ENCODE measurements at regions not wholly inside any gene's neighbourhood (a gene's known extent, or its start where the extent isn't known, plus 50 kb on each side); places are given as distances from the start of the nearest gene placed in this dataset.

GRCh38 chr1:214199585-214199984, 81.4 kb upstream of the SMYD2 start:
- no peak overlapping the region for H3K27ac Mint-ChIP-seq
- DNase-seq (ENCODE audit: low spot score): no peak
- no peaks in the 10 kb centered on the region for H3K36me3 Mint-ChIP-seq (ENCODE audit: low read depth)
- peaks cover 32% of the 10 kb centered on the region for H3K27me3 Mint-ChIP-seq (ENCODE audit: low read depth)
- H3K9me3 Mint-ChIP-seq: no peaks in the 10 kb centered on the region
- H3K4me3 Mint-ChIP-seq: no peak overlapping the region
- no peaks in the 10 kb centered on the region for H3K4me1 Mint-ChIP-seq (ENCODE audit: low read depth)

- Mint-ChIP-seq H3K4me1 (ENCODE audit: low read depth) (no peaks in the 10 kb centered on the region), H3K9me3 (no peaks in the 10 kb centered on the region), H3K4me3 (no peak overlapping the region), H3K27ac (no peak overlapping the region), H3K27me3 (ENCODE audit: low read depth) (peaks cover 30% of the 10 kb centered on the region), H3K36me3 (ENCODE audit: low read depth) (no peaks in the 10 kb centered on the region)
- no peak for DNase-seq (ENCODE audit: low spot score)
Measured at GRCh38 chr1:214202992-214203391, 78.0 kb upstream of the SMYD2 start.

GRCh38 chr1:214205053-214205452, 75.9 kb upstream of the SMYD2 start:
- Mint-ChIP-seq H3K36me3 (ENCODE audit: low read depth) (no peaks in the 10 kb centered on the region), H3K4me1 (ENCODE audit: low read depth) (no peaks in the 10 kb centered on the region), H3K4me3 (no peak overlapping the region), H3K27me3 (ENCODE audit: low read depth) (peaks cover 20% of the 10 kb centered on the region), H3K9me3 (no peaks in the 10 kb centered on the region), H3K27ac (no peak overlapping the region)
- DNase-seq (ENCODE audit: low spot score): no peak

- no peak for DNase-seq (ENCODE audit: low spot score)
Measured at GRCh38 chr1:214208460-214208859, 72.5 kb upstream of the SMYD2 start.

GRCh38 chr1:214209260-214209808, 71.6 kb upstream of the SMYD2 start:
- Mint-ChIP-seq H3K27ac (no peak overlapping the region), H3K27me3 (ENCODE audit: low read depth) (peaks cover 19% of the 10 kb centered on the region), H3K9me3 (no peaks in the 10 kb centered on the region), H3K4me3 (no peak overlapping the region), H3K36me3 (ENCODE audit: low read depth) (no peaks in the 10 kb centered on the region), H3K4me1 (ENCODE audit: low read depth) (no peaks in the 10 kb centered on the region)
- no peak for DNase-seq (ENCODE audit: low spot score)

More at GRCh38 chr1:214208460-214208859, 72.5 kb upstream of the SMYD2 start:
- Mint-ChIP-seq H3K9me3 (no peaks in the 10 kb centered on the region), H3K36me3 (ENCODE audit: low read depth) (no peaks in the 10 kb centered on the region), H3K27ac (no peak overlapping the region), H3K4me3 (no peak overlapping the region), H3K4me1 (ENCODE audit: low read depth) (no peaks in the 10 kb centered on the region), H3K27me3 (ENCODE audit: low read depth) (peaks cover 17% of the 10 kb centered on the region)

- Mint-ChIP-seq H3K9me3 (no peaks in the 10 kb centered on the region), H3K36me3 (ENCODE audit: low read depth) (no peaks in the 10 kb centered on the region), H3K4me1 (ENCODE audit: low read depth) (no peaks in the 10 kb centered on the region), H3K27me3 (ENCODE audit: low read depth) (peaks cover 37% of the 10 kb centered on the region), H3K4me3 (no peak overlapping the region), H3K27ac (no peak overlapping the region)
- DNase-seq (ENCODE audit: low spot score): no peak
Measured at GRCh38 chr1:214213136-214213535, 67.8 kb upstream of the SMYD2 start.

- H3K27ac Mint-ChIP-seq: no peak overlapping the region
- no peak overlapping the region for H3K4me3 Mint-ChIP-seq
- H3K9me3 Mint-ChIP-seq: no peaks in the 10 kb centered on the region
Measured at GRCh38 chr1:214214851-214215250, 66.1 kb upstream of the SMYD2 start.

GRCh38 chr1:214215583-214215982, 65.4 kb upstream of the SMYD2 start:
- Mint-ChIP-seq H3K27me3 (ENCODE audit: low read depth) (peaks cover 52% of the 10 kb centered on the region), H3K4me1 (ENCODE audit: low read depth) (no peaks in the 10 kb centered on the region), H3K36me3 (ENCODE audit: low read depth) (no peaks in the 10 kb centered on the region), H3K4me3 (no peak overlapping the region), H3K27ac (no peak overlapping the region), H3K9me3 (no peaks in the 10 kb centered on the region)
- DNase-seq (ENCODE audit: low spot score): no peak

More at GRCh38 chr1:214214851-214215250, 66.1 kb upstream of the SMYD2 start:
- Mint-ChIP-seq H3K4me1 (ENCODE audit: low read depth) (no peaks in the 10 kb centered on the region), H3K36me3 (ENCODE audit: low read depth) (no peaks in the 10 kb centered on the region), H3K27me3 (ENCODE audit: low read depth) (peaks cover 49% of the 10 kb centered on the region)
- no peak for DNase-seq (ENCODE audit: low spot score)

- Mint-ChIP-seq H3K27ac (no peak overlapping the region), H3K4me1 (ENCODE audit: low read depth) (no peaks in the 10 kb centered on the region), H3K27me3 (ENCODE audit: low read depth) (peaks cover 52% of the 10 kb centered on the region), H3K9me3 (no peaks in the 10 kb centered on the region), H3K36me3 (ENCODE audit: low read depth) (no peaks in the 10 kb centered on the region), H3K4me3 (no peak overlapping the region)
- no peak for DNase-seq (ENCODE audit: low spot score)
Measured at GRCh38 chr1:214216021-214216420, 64.9 kb upstream of the SMYD2 start.

- Mint-ChIP-seq H3K27me3 (ENCODE audit: low read depth) (peaks cover 53% of the 10 kb centered on the region), H3K4me1 (ENCODE audit: low read depth) (no peaks in the 10 kb centered on the region), H3K36me3 (ENCODE audit: low read depth) (no peaks in the 10 kb centered on the region), H3K4me3 (no peak overlapping the region), H3K27ac (no peak overlapping the region), H3K9me3 (no peaks in the 10 kb centered on the region)
- DNase-seq (ENCODE audit: low spot score): no peak
Measured at GRCh38 chr1:214216779-214217178, 64.2 kb upstream of the SMYD2 start.

- H3K36me3 Mint-ChIP-seq (ENCODE audit: low read depth): no peaks in the 10 kb centered on the region
- H3K27me3 Mint-ChIP-seq (ENCODE audit: low read depth): peaks cover 51% of the 10 kb centered on the region
- no peak overlapping the region for H3K4me3 Mint-ChIP-seq
- H3K27ac Mint-ChIP-seq: no peak overlapping the region
- no peaks in the 10 kb centered on the region for H3K9me3 Mint-ChIP-seq
- peaks cover 6% of the 10 kb centered on the region for H3K4me1 Mint-ChIP-seq (ENCODE audit: low read depth)
- DNase-seq (ENCODE audit: low spot score): no peak
Measured at GRCh38 chr1:214219902-214220301, 61.1 kb upstream of the SMYD2 start.

GRCh38 chr1:214220891-214221290, 60.1 kb upstream of the SMYD2 start:
- H3K9me3 Mint-ChIP-seq: no peaks in the 10 kb centered on the region
- no peak overlapping the region for H3K4me3 Mint-ChIP-seq
- H3K36me3 Mint-ChIP-seq (ENCODE audit: low read depth): no peaks in the 10 kb centered on the region
- H3K4me1 Mint-ChIP-seq (ENCODE audit: low read depth): peaks cover 6% of the 10 kb centered on the region
- no peak overlapping the region for H3K27ac Mint-ChIP-seq
- no peak for DNase-seq (ENCODE audit: low spot score)
- peaks cover 55% of the 10 kb centered on the region for H3K27me3 Mint-ChIP-seq (ENCODE audit: low read depth)

- Mint-ChIP-seq H3K4me1 (ENCODE audit: low read depth) (peaks cover 6% of the 10 kb centered on the region), H3K9me3 (no peaks in the 10 kb centered on the region), H3K27ac (no peak overlapping the region)
Measured at GRCh38 chr1:214224611-214225354, 56.2 kb upstream of the SMYD2 start.

GRCh38 chr1:214228976-214229375, 52.0 kb upstream of the SMYD2 start:
- Mint-ChIP-seq H3K9me3 (no peaks in the 10 kb centered on the region), H3K4me3 (no peak overlapping the region), H3K36me3 (ENCODE audit: low read depth) (no peaks in the 10 kb centered on the region), H3K27ac (no peak overlapping the region), H3K27me3 (ENCODE audit: low read depth) (peaks cover 54% of the 10 kb centered on the region), H3K4me1 (ENCODE audit: low read depth) (peaks cover 6% of the 10 kb centered on the region)
- DNase-seq (ENCODE audit: low spot score): no peak

More at GRCh38 chr1:214224611-214225354, 56.2 kb upstream of the SMYD2 start:
- Mint-ChIP-seq H3K4me3 (peak overlapping the region; percentile 14), H3K36me3 (ENCODE audit: low read depth) (no peaks in the 10 kb centered on the region), H3K27me3 (ENCODE audit: low read depth) (peaks cover 56% of the 10 kb centered on the region)
- no peak for DNase-seq (ENCODE audit: low spot score)

GRCh38 chr1:214229736-214230135, 51.2 kb upstream of the SMYD2 start:
- H3K27me3 Mint-ChIP-seq (ENCODE audit: low read depth): peaks cover 54% of the 10 kb centered on the region
- no peak overlapping the region for H3K4me3 Mint-ChIP-seq
- H3K4me1 Mint-ChIP-seq (ENCODE audit: low read depth): peaks cover 1% of the 10 kb centered on the region
- H3K36me3 Mint-ChIP-seq (ENCODE audit: low read depth): no peaks in the 10 kb centered on the region
- no peak overlapping the region for H3K27ac Mint-ChIP-seq
- no peak for DNase-seq (ENCODE audit: low spot score)
- H3K9me3 Mint-ChIP-seq: no peaks in the 10 kb centered on the region

Measured in T-helper 2 cell treated with Interferon-gamma antibody and Interleukin-4, amounts not matched to agents 5 μg/mL and 100 μg/mL, for 36 hours (primary cell).